ENCODE measurements at regions not wholly inside any gene's neighbourhood (a gene's known extent, or its start where the extent isn't known, plus 50 kb on each side); places are given as distances from the start of the nearest gene placed in this dataset.

DNA sequence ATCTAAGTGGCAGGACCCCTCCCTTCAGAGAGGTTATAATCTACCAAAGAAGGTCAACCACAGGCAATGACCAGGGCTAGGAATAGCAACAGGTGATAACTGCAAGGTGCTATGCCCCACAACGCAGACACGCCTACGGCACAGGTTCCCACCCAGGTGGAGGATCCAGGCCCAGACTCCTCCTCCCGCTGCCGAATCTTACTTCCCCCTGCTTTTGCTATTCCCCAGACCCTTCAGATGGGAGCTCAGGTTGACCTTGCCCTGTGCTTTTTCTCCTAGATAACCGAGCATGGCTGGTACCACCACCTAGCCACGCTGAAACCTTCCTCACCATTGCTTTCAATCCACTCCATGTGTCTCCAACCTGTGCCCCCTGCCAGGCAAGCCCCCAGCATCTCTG, 142.2 kb upstream of the IGF1R start:
- TF ChIP-seq EZH2phosphoT487 (IDR thresholded peaks at IDR 0.05; ENCODE audit: low read depth), result no peak
- TF ChIP-seq, protein P1, sequence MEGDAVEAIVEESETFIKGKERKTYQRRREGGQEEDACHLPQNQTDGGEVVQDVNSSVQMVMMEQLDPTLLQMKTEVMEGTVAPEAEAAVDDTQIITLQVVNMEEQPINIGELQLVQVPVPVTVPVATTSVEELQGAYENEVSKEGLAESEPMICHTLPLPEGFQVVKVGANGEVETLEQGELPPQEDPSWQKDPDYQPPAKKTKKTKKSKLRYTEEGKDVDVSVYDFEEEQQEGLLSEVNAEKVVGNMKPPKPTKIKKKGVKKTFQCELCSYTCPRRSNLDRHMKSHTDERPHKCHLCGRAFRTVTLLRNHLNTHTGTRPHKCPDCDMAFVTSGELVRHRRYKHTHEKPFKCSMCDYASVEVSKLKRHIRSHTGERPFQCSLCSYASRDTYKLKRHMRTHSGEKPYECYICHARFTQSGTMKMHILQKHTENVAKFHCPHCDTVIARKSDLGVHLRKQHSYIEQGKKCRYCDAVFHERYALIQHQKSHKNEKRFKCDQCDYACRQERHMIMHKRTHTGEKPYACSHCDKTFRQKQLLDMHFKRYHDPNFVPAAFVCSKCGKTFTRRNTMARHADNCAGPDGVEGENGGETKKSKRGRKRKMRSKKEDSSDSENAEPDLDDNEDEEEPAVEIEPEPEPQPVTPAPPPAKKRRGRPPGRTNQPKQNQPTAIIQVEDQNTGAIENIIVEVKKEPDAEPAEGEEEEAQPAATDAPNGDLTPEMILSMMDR (IDR thresholded peaks at IDR 0.05; ENCODE audit: low read depth, low read length), result no peak

Data from OCI-LY3 (cell line).